ENCODE measurements at regions not wholly inside any gene's neighbourhood (a gene's known extent, or its start where the extent isn't known, plus 50 kb on each side); places are given as distances from the start of the nearest gene placed in this dataset.

- Histone ChIP-seq H2AFZ (no peak overlapping the region), H3K36me3 (ENCODE audit: low read depth) (no peaks in the 10 kb centered on the region), H3K27ac (no peak overlapping the region), H3K4me2 (no peak overlapping the region), H3K27me3 (ENCODE audit: insufficient read depth, low read depth) (peaks cover 4% of the 10 kb centered on the region), H3K4me1 (replicated peaks; ENCODE audit: insufficient read depth) (no peaks in the 10 kb centered on the region), H3K9me2 (ENCODE audit: insufficient read depth) (no peaks in the 10 kb centered on the region), H3K9me3 (ENCODE audit: insufficient read depth, low read depth) (no peaks in the 10 kb centered on the region), H4K20me1 (ENCODE audit: insufficient read depth) (no peaks in the 10 kb centered on the region), H3K79me2 (ENCODE audit: low read depth) (no peaks in the 10 kb centered on the region), H3K4me3 (no peak overlapping the region), H3F3A (ENCODE audit: insufficient read depth, low read depth) (no peaks in the 10 kb centered on the region)
- ChIA-PET CTCF (no interaction called here), POLR2A (ENCODE audit: unreplicated experiment) (no interaction called here)
- no peak for TF ChIP-seq EZH2 (IDR thresholded peaks at IDR 0.05; ENCODE audit: low read depth)
- no peak for TF ChIP-seq CTCF (conservative IDR thresholded peaks at IDR 0.05)
- intact Hi-C loops (cut with micrococcal nuclease; ENCODE audit: unreplicated experiment): no loop called here
- DNase-seq: no peak
- BruUV-seq (replicated peaks): no TSS peak
Measured at GRCh38 chr5:117055517-117055916, 480.9 kb upstream of the SEMA6A start.

- H3K9me2 ChIP-seq (ENCODE audit: insufficient read depth): no peaks in the 10 kb centered on the region
- POLR2A ChIA-PET (ENCODE audit: unreplicated experiment): no interaction called here
- H3K4me2 ChIP-seq: no peak overlapping the region
- no peaks in the 10 kb centered on the region for H4K20me1 ChIP-seq (ENCODE audit: insufficient read depth)
- TF ChIP-seq CTCF (conservative IDR thresholded peaks at IDR 0.05): no peak
- TF ChIP-seq EZH2 (IDR thresholded peaks at IDR 0.05; ENCODE audit: low read depth): no peak
- no peaks in the 10 kb centered on the region for H3K36me3 ChIP-seq (ENCODE audit: low read depth)
- H3F3A ChIP-seq (ENCODE audit: insufficient read depth, low read depth): no peaks in the 10 kb centered on the region
- CTCF ChIA-PET: no interaction called here
- no peak for DNase-seq
- peaks cover 8% of the 10 kb centered on the region for H3K27me3 ChIP-seq (ENCODE audit: insufficient read depth, low read depth)
- H2AFZ ChIP-seq: no peak overlapping the region
- no peaks in the 10 kb centered on the region for H3K4me1 ChIP-seq (replicated peaks; ENCODE audit: insufficient read depth)
- no TSS peak for BruUV-seq (replicated peaks)
- no peaks in the 10 kb centered on the region for H3K9me3 ChIP-seq (ENCODE audit: insufficient read depth, low read depth)
- no peaks in the 10 kb centered on the region for H3K79me2 ChIP-seq (ENCODE audit: low read depth)
- no peak overlapping the region for H3K4me3 ChIP-seq
- no peak overlapping the region for H3K27ac ChIP-seq
- intact Hi-C loops (cut with micrococcal nuclease; ENCODE audit: unreplicated experiment): no loop called here
Measured at GRCh38 chr5:117054911-117055310, 480.3 kb upstream of the SEMA6A start.

GRCh38 chr5:117054141-117054540 lies 479.5 kb upstream of the SEMA6A start:
- H3K36me3 ChIP-seq (ENCODE audit: low read depth): no peaks in the 10 kb centered on the region
- no peaks in the 10 kb centered on the region for H3K79me2 ChIP-seq (ENCODE audit: low read depth)
- H3K9me3 ChIP-seq (ENCODE audit: insufficient read depth, low read depth): no peaks in the 10 kb centered on the region
- no TSS peak for BruUV-seq (replicated peaks)
- H3K4me2 ChIP-seq: no peak overlapping the region
- TF ChIP-seq EZH2 (IDR thresholded peaks at IDR 0.05; ENCODE audit: low read depth) (no peak), CTCF (conservative IDR thresholded peaks at IDR 0.05) (no peak)
- no peak overlapping the region for H3K27ac ChIP-seq
- POLR2A ChIA-PET (ENCODE audit: unreplicated experiment): no interaction called here
- H4K20me1 ChIP-seq (ENCODE audit: insufficient read depth): no peaks in the 10 kb centered on the region
- H3K9me2 ChIP-seq (ENCODE audit: insufficient read depth): no peaks in the 10 kb centered on the region
- H3K27me3 ChIP-seq (ENCODE audit: insufficient read depth, low read depth): peaks cover 9% of the 10 kb centered on the region
- H3K4me1 ChIP-seq (replicated peaks; ENCODE audit: insufficient read depth): no peaks in the 10 kb centered on the region
- CTCF ChIA-PET: no interaction called here
- no peak overlapping the region for H3K4me3 ChIP-seq
- intact Hi-C loops (cut with micrococcal nuclease; ENCODE audit: unreplicated experiment): no loop called here
- no peak overlapping the region for H2AFZ ChIP-seq
- DNase-seq: no peak
- H3F3A ChIP-seq (ENCODE audit: insufficient read depth, low read depth): no peaks in the 10 kb centered on the region
